GM19397 (cell line): ENCODE measurements at regions not wholly inside any gene's neighbourhood (a gene's known extent, or its start where the extent isn't known, plus 50 kb on each side); places are given as distances from the start of the nearest gene placed in this dataset.
"Not testable (repeated sequence)": the region's sequence is repeated elsewhere in the genome, so short reads cannot be mapped to it uniquely, and the experiment has no call there.

ENCODE experiments used
- ATAC-seq: cut with Tn5 transposase; IDR thresholded peaks from one replicate; pipeline ENCODE4 v1.9.1; 2021; ENCODE audit warnings: mild to moderate bottlenecking, moderate library complexity; ENCODE audit not compliant: unreplicated experiment

- ATAC-seq = no peak
Measured at GRCh38 chr5:42872865-42873264, 61.2 kb upstream of the SELENOP start.

DNA sequence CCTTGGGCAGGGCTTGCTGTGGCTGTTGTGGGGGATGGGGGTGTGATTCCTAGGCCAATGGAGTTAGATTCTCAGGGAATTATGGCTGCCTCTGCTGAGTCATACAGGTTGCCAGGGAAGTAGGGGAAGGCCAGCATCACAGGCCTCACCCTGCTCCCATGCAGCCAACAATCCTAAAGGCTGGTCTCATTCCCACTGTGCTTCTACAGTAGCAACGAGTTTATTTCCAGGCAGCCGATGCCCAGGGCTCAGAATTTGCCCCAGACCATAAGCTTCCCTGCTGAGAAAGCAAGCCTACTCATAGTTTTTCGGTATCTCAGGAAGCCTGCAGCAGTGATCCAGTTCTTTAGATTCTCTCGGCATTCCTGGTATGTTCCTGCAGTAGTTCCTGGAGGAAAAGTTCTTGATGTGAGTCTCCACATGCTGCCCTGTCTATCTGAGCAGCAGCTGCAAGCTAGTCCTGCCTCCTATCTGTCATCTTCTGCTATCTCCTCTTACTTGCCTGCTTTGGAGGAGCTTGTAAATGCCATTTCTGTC lies 59.3 kb upstream of the SELENOP start:
- no peak for ATAC-seq

GRCh38 chr5:42868417-42868816 lies 56.7 kb upstream of the SELENOP start:
- not testable (repeated sequence) for ATAC-seq

- not testable (repeated sequence) for ATAC-seq
Measured at GRCh38 chr5:42864749-42865148, 53.1 kb upstream of the SELENOP start.
